NCI-H146 treated with DMSO at 0.1 percent for 48 hours (cell line): ENCODE measurements at regions not wholly inside any gene's neighbourhood (a gene's known extent, or its start where the extent isn't known, plus 50 kb on each side); places are given as distances from the start of the nearest gene placed in this dataset.
"Not testable (repeated sequence)": the region's sequence is repeated elsewhere in the genome, so short reads cannot be mapped to it uniquely, and the experiment has no call there.

ENCODE experiments used
- DNase-seq: peaks from one replicate; lab custom pipeline; 2025; ENCODE audit not compliant: unreplicated experiment; lab: John Stamatoyannopoulos, UW

GRCh38 chr2:126288362-126288761, 367.6 kb upstream of the GYPC start:
- DNase-seq = no peak

- not testable (repeated sequence) for DNase-seq
Measured at GRCh38 chr2:126293962-126294361, 362.0 kb upstream of the GYPC start.

GRCh38 chr2:126299469-126299976, 356.4 kb upstream of the GYPC start:
- no peak for DNase-seq

GRCh38 chr2:126300348-126300747, 355.6 kb upstream of the GYPC start:
- no peak for DNase-seq

GRCh38 chr2:126302043-126302442, 353.9 kb upstream of the GYPC start:
- no peak for DNase-seq

GRCh38 chr2:126303113-126303512, 352.8 kb upstream of the GYPC start:
- no peak for DNase-seq

- DNase-seq = no peak
Measured at GRCh38 chr2:126304154-126304553, 351.8 kb upstream of the GYPC start.

GRCh38 chr2:126306539-126306938, 349.4 kb upstream of the GYPC start:
- DNase-seq = no peak

GRCh38 chr2:126307740-126308139, 348.2 kb upstream of the GYPC start:
- no peak for DNase-seq

- DNase-seq = no peak
Measured at GRCh38 chr2:126309185-126309584, 346.8 kb upstream of the GYPC start.

GRCh38 chr2:126312579-126312978, 343.4 kb upstream of the GYPC start:
- DNase-seq = no peak

GRCh38 chr2:126315828-126316227, 340.1 kb upstream of the GYPC start:
- no peak for DNase-seq

GRCh38 chr2:126317790-126318431, 338.0 kb upstream of the GYPC start:
- DNase-seq = no peak

- no peak for DNase-seq
Measured at GRCh38 chr2:126322342-126322741, 333.6 kb upstream of the GYPC start.

GRCh38 chr2:126325202-126325601, 330.8 kb upstream of the GYPC start:
- DNase-seq = no peak

- DNase-seq = no peak
Measured at GRCh38 chr2:126329173-126329572, 326.8 kb upstream of the GYPC start.

- no peak for DNase-seq
Measured at GRCh38 chr2:126342457-126342856, 313.5 kb upstream of the GYPC start.

- no peak for DNase-seq
Measured at GRCh38 chr2:126343136-126343535, 312.8 kb upstream of the GYPC start.

- DNase-seq = no peak
Measured at GRCh38 chr2:126344493-126344892, 311.5 kb upstream of the GYPC start.

GRCh38 chr2:126345691-126346090, 310.3 kb upstream of the GYPC start:
- DNase-seq = no peak

GRCh38 chr2:126356631-126357030, 299.3 kb upstream of the GYPC start:
- DNase-seq = no peak

- no peak for DNase-seq
Measured at GRCh38 chr2:126358122-126358521, 297.8 kb upstream of the GYPC start.

- no peak for DNase-seq
Measured at GRCh38 chr2:126359494-126359893, 296.5 kb upstream of the GYPC start.
